ENCODE measurements at regions not wholly inside any gene's neighbourhood (a gene's known extent, or its start where the extent isn't known, plus 50 kb on each side); places are given as distances from the start of the nearest gene placed in this dataset.

- H2AFZ ChIP-seq (replicated peaks): no peak overlapping the region
- H3K27ac Mint-ChIP-seq: no peak overlapping the region
- no peaks in the 10 kb centered on the region for H3K36me3 Mint-ChIP-seq
- no peaks in the 10 kb centered on the region for H3K27me3 Mint-ChIP-seq (ENCODE audit: insufficient read depth, low read depth)
- no peak overlapping the region for H3K4me2 ChIP-seq
- H4K20me1 ChIP-seq (ENCODE audit: low read depth): no peaks in the 10 kb centered on the region
- H3K79me2 ChIP-seq (ENCODE audit: low read depth): no peaks in the 10 kb centered on the region
- DNase-seq (ENCODE audit: low spot score): no peak
- no peak overlapping the region for H3K9ac ChIP-seq
- peaks cover 5% of the 10 kb centered on the region for H3K9me3 Mint-ChIP-seq
- H3K27ac ChIP-seq: no peak overlapping the region
- H3F3A ChIP-seq (ENCODE audit: low read depth): no peaks in the 10 kb centered on the region
- TF ChIP-seq EZH2phosphoT487 (IDR thresholded peaks at IDR 0.05) (no peak), EZH2 (IDR thresholded peaks at IDR 0.05) (no peak)
- TF ChIP-seq, protein P1, sequence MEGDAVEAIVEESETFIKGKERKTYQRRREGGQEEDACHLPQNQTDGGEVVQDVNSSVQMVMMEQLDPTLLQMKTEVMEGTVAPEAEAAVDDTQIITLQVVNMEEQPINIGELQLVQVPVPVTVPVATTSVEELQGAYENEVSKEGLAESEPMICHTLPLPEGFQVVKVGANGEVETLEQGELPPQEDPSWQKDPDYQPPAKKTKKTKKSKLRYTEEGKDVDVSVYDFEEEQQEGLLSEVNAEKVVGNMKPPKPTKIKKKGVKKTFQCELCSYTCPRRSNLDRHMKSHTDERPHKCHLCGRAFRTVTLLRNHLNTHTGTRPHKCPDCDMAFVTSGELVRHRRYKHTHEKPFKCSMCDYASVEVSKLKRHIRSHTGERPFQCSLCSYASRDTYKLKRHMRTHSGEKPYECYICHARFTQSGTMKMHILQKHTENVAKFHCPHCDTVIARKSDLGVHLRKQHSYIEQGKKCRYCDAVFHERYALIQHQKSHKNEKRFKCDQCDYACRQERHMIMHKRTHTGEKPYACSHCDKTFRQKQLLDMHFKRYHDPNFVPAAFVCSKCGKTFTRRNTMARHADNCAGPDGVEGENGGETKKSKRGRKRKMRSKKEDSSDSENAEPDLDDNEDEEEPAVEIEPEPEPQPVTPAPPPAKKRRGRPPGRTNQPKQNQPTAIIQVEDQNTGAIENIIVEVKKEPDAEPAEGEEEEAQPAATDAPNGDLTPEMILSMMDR (IDR thresholded peaks at IDR 0.05): no peak
- H3K9me3 ChIP-seq (ENCODE audit: low read depth): peaks cover 21% of the 10 kb centered on the region
- no peaks in the 10 kb centered on the region for H3K4me1 Mint-ChIP-seq
- no peak overlapping the region for H3K4me3 ChIP-seq
- H3K27me3 ChIP-seq: no peaks in the 10 kb centered on the region
- no peak overlapping the region for H3K4me3 Mint-ChIP-seq
- peaks cover 3% of the 10 kb centered on the region for H3K36me3 ChIP-seq
- no peaks in the 10 kb centered on the region for H3K4me1 ChIP-seq
Measured at GRCh38 chr6:141402489-141402888, 730.2 kb upstream of the GJE1 start.

DNA sequence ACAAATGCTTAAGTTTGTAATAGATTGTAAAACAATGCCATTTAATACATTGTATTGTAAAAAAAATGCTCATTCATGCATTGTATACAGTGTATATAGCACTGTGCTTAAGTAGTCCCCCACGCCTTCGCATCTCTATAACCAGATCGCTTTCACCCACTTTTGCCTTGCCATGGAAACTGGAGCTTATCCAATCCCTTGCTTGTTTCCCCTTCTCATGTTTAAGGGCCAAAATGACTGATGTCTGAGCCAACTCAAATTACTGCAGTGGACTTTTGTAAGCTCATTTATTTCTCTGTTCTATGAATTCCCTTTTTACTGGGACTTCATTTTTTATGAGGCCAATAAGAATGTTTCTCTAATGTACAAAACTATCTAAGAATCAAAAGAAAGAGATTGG is 730.9 kb upstream of the GJE1 start:
- no peaks in the 10 kb centered on the region for H3K79me2 ChIP-seq (ENCODE audit: low read depth)
- no peaks in the 10 kb centered on the region for H4K20me1 ChIP-seq (ENCODE audit: low read depth)
- H3K4me1 Mint-ChIP-seq: no peaks in the 10 kb centered on the region
- no peaks in the 10 kb centered on the region for H3F3A ChIP-seq (ENCODE audit: low read depth)
- no peak overlapping the region for H3K27ac Mint-ChIP-seq
- H3K9ac ChIP-seq: no peak overlapping the region
- no peak overlapping the region for H3K4me3 Mint-ChIP-seq
- no peak for DNase-seq (ENCODE audit: low spot score)
- H3K27ac ChIP-seq: no peak overlapping the region
- no peaks in the 10 kb centered on the region for H3K27me3 Mint-ChIP-seq (ENCODE audit: insufficient read depth, low read depth)
- no peak overlapping the region for H3K4me3 ChIP-seq
- H2AFZ ChIP-seq (replicated peaks): no peak overlapping the region
- peaks cover 15% of the 10 kb centered on the region for H3K9me3 ChIP-seq (ENCODE audit: low read depth)
- no peaks in the 10 kb centered on the region for H3K36me3 Mint-ChIP-seq
- H3K27me3 ChIP-seq: no peaks in the 10 kb centered on the region
- H3K4me2 ChIP-seq: no peak overlapping the region
- H3K4me1 ChIP-seq: no peaks in the 10 kb centered on the region
- TF ChIP-seq, protein P1 (IDR thresholded peaks at IDR 0.05): no peak
- TF ChIP-seq EZH2phosphoT487 (IDR thresholded peaks at IDR 0.05): no peak
- TF ChIP-seq EZH2 (IDR thresholded peaks at IDR 0.05): no peak
- peaks cover under 1% of the 10 kb centered on the region for H3K9me3 Mint-ChIP-seq
- H3K36me3 ChIP-seq: peaks cover 3% of the 10 kb centered on the region

DNA sequence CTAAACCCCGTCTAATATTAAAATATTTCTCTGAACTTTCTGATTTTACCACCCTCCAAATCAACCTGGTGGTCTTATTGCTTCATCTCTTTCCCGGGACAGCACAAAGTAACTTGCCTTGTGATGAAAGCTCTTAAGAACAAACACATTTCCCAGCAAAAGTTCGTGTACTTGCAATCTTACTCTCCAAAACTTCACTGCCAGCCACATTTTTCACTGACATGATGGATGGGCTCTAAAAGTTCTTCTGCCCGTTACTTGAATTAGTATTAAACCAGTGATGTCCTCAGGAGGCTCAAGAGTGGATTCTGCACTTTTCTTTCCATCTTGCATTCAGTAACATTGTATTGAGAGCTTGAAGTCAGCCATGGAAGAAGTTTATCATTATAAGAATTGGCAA is 731.6 kb upstream of the GJE1 start:
- TF ChIP-seq EZH2phosphoT487 (IDR thresholded peaks at IDR 0.05) (no peak), EZH2 (IDR thresholded peaks at IDR 0.05) (no peak)
- TF ChIP-seq, protein P1 (IDR thresholded peaks at IDR 0.05): no peak
- Histone ChIP-seq H3K4me1 (no peaks in the 10 kb centered on the region), H2AFZ (replicated peaks) (peak overlapping the region; percentile 44), H3K9ac (no peak overlapping the region), H3F3A (ENCODE audit: low read depth) (no peaks in the 10 kb centered on the region), H4K20me1 (ENCODE audit: low read depth) (no peaks in the 10 kb centered on the region), H3K9me3 (ENCODE audit: low read depth) (peaks cover 12% of the 10 kb centered on the region), H3K36me3 (peaks cover 3% of the 10 kb centered on the region), H3K27me3 (no peaks in the 10 kb centered on the region), H3K4me3 (no peak overlapping the region), H3K4me2 (no peak overlapping the region), H3K79me2 (ENCODE audit: low read depth) (no peaks in the 10 kb centered on the region), H3K27ac (no peak overlapping the region)
- H3K4me1 Mint-ChIP-seq: no peaks in the 10 kb centered on the region
- no peak for DNase-seq (ENCODE audit: low spot score)
- H3K4me3 Mint-ChIP-seq: no peak overlapping the region
- H3K27me3 Mint-ChIP-seq (ENCODE audit: insufficient read depth, low read depth): no peaks in the 10 kb centered on the region
- no peaks in the 10 kb centered on the region for H3K36me3 Mint-ChIP-seq
- H3K27ac Mint-ChIP-seq: no peak overlapping the region
- no peaks in the 10 kb centered on the region for H3K9me3 Mint-ChIP-seq
